SK-N-SH treated with all-trans-retinoic acid at 6 μM for 48 hours (cell line): ENCODE measurements at regions not wholly inside any gene's neighbourhood (a gene's known extent, or its start where the extent isn't known, plus 50 kb on each side); places are given as distances from the start of the nearest gene placed in this dataset.

ENCODE experiments used
- BACH2 ChIP-seq: fragments of 250-450 bp; sonication (Bioruptor Pico); IDR thresholded peaks from 2 replicates; pipeline ENCODE4 v1.9.0; 2021; ENCODE audit warnings: mild to moderate bottlenecking, borderline replicate concordance
- CSDC2 ChIP-seq: fragments of 250-450 bp; sonication (Bioruptor Pico); IDR thresholded peaks from 2 replicates; pipeline ENCODE4 v1.5.0; 2020; ENCODE audit warnings: mild to moderate bottlenecking, moderate library complexity
- PATZ1 ChIP-seq: fragments of 250-450 bp; sonication (Bioruptor Pico); IDR thresholded peaks from 2 replicates; pipeline ENCODE4 v1.8.0; 2020; ENCODE audit warnings: mild to moderate bottlenecking, moderate library complexity, borderline replicate concordance
- ZFP3 ChIP-seq: fragments of 250-450 bp; sonication (Bioruptor Pico); IDR thresholded peaks from 2 replicates; pipeline ENCODE4 v1.5.0; 2020; ENCODE audit warnings: mild to moderate bottlenecking, moderate library complexity

- no peak for TF ChIP-seq ZFP3 (CRISPR knock-in tag)
- no peak for TF ChIP-seq PATZ1
- TF ChIP-seq CSDC2 (CRISPR knock-in tag) = no peak
- TF ChIP-seq BACH2 (CRISPR knock-in tag) = no peak
Measured at GRCh38 chr3:25235466-25235865, 192.6 kb upstream of the RARB start.
